ENCODE measurements at regions not wholly inside any gene's neighbourhood (a gene's known extent, or its start where the extent isn't known, plus 50 kb on each side); places are given as distances from the start of the nearest gene placed in this dataset.

DNA sequence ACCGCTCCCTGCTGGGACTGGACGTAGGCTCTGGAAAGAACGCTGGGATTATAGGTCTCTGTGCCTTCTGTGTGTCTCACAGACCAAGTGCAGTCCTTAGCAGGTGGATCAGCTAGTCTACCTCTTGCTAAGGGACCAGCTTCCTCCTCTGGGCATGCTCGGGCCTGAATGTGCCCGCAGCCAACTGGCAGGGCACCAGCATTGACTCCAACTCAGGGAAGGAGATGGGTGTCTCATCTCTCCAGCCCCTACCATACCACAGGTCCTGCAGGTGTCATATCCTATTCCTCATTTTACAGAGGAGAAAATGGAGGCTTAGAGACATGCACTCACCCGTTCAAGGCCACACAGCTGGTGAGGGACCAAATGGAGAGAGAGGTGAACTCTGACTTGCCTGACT lies 340.2 kb downstream of the PTPRU start:
- no peak overlapping the region for H3K27ac ChIP-seq (ENCODE audit: low read depth in 1 of 2, low read length in 2 of 2)
- 82% methylated on average over 6 of the region's 6 CpGs for WGBS
- H3K9ac ChIP-seq (ENCODE audit: low read depth in 1 of 2, low read length in 2 of 2), result no peak overlapping the region
- no peaks in the 10 kb centered on the region for H3K4me1 ChIP-seq (ENCODE audit: control insufficient read depth in 4 of 4, insufficient read depth in 4 of 4, low read length in 3 of 4)
- H3K9me3 ChIP-seq (ENCODE audit: control insufficient read depth in 4 of 4, low read length in 3 of 4), result no peaks in the 10 kb centered on the region
- TF ChIP-seq MAX (IDR thresholded peaks at IDR 0.05) (no peak), EGR1 (IDR thresholded peaks at IDR 0.05; ENCODE audit: low read depth in 2 of 2) (no peak), ZBTB33 (IDR thresholded peaks at IDR 0.05) (no peak), YY1 (IDR thresholded peaks at IDR 0.05) (no peak), RXRA (IDR thresholded peaks at IDR 0.05) (no peak), FOXA2 (IDR thresholded peaks at IDR 0.05) (no peak), FOXA1 (IDR thresholded peaks at IDR 0.05) (no peak), ATF3 (IDR thresholded peaks at IDR 0.05) (no peak), HNF4A (conservative IDR thresholded peaks at IDR 0.05) (no peak), JUND (IDR thresholded peaks at IDR 0.05) (no peak), HNF4G (IDR thresholded peaks at IDR 0.05) (no peak)
- TF ChIP-seq, protein P1, sequence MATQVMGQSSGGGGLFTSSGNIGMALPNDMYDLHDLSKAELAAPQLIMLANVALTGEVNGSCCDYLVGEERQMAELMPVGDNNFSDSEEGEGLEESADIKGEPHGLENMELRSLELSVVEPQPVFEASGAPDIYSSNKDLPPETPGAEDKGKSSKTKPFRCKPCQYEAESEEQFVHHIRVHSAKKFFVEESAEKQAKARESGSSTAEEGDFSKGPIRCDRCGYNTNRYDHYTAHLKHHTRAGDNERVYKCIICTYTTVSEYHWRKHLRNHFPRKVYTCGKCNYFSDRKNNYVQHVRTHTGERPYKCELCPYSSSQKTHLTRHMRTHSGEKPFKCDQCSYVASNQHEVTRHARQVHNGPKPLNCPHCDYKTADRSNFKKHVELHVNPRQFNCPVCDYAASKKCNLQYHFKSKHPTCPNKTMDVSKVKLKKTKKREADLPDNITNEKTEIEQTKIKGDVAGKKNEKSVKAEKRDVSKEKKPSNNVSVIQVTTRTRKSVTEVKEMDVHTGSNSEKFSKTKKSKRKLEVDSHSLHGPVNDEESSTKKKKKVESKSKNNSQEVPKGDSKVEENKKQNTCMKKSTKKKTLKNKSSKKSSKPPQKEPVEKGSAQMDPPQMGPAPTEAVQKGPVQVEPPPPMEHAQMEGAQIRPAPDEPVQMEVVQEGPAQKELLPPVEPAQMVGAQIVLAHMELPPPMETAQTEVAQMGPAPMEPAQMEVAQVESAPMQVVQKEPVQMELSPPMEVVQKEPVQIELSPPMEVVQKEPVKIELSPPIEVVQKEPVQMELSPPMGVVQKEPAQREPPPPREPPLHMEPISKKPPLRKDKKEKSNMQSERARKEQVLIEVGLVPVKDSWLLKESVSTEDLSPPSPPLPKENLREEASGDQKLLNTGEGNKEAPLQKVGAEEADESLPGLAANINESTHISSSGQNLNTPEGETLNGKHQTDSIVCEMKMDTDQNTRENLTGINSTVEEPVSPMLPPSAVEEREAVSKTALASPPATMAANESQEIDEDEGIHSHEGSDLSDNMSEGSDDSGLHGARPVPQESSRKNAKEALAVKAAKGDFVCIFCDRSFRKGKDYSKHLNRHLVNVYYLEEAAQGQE (IDR thresholded peaks at IDR 0.05), result no peak
- no peaks in the 10 kb centered on the region for H3K27me3 ChIP-seq (ENCODE audit: control insufficient read depth in 4 of 4, insufficient read depth in 4 of 4, low read length in 3 of 4)
- H3K36me3 ChIP-seq (ENCODE audit: control insufficient read depth in 4 of 4, insufficient read depth in 3 of 4, low read depth in 1 of 4, low read length in 3 of 4), result no peaks in the 10 kb centered on the region
- no peak for DNase-seq (ENCODE audit: low spot score)
- no peak overlapping the region for H3K4me3 ChIP-seq (ENCODE audit: low read depth in 1 of 3, low read length in 3 of 3)

- Histone ChIP-seq H3K27ac (ENCODE audit: low read depth in 1 of 2, low read length in 2 of 2) (no peak overlapping the region), H3K4me3 (ENCODE audit: low read depth in 1 of 3, low read length in 3 of 3) (no peak overlapping the region), H3K27me3 (ENCODE audit: control insufficient read depth in 4 of 4, insufficient read depth in 4 of 4, low read length in 3 of 4) (no peaks in the 10 kb centered on the region), H3K9ac (ENCODE audit: low read depth in 1 of 2, low read length in 2 of 2) (no peak overlapping the region), H3K4me1 (ENCODE audit: control insufficient read depth in 4 of 4, insufficient read depth in 4 of 4, low read length in 3 of 4) (no peaks in the 10 kb centered on the region), H3K36me3 (ENCODE audit: control insufficient read depth in 4 of 4, insufficient read depth in 3 of 4, low read depth in 1 of 4, low read length in 3 of 4) (no peaks in the 10 kb centered on the region), H3K9me3 (ENCODE audit: control insufficient read depth in 4 of 4, low read length in 3 of 4) (no peaks in the 10 kb centered on the region)
- no peak for DNase-seq (ENCODE audit: low spot score)
- TF ChIP-seq JUND (IDR thresholded peaks at IDR 0.05), result no peak
- TF ChIP-seq RAD21 (IDR thresholded peaks at IDR 0.05), result no peak
- no peak for TF ChIP-seq MAX (IDR thresholded peaks at IDR 0.05)
- no peak for TF ChIP-seq FOXA2 (IDR thresholded peaks at IDR 0.05)
- no peak for TF ChIP-seq EGR1 (IDR thresholded peaks at IDR 0.05; ENCODE audit: low read depth in 2 of 2)
- no peak for TF ChIP-seq HNF4A (conservative IDR thresholded peaks at IDR 0.05)
- no peak for TF ChIP-seq ZBTB33 (IDR thresholded peaks at IDR 0.05)
- TF ChIP-seq YY1 (IDR thresholded peaks at IDR 0.05), result no peak
- TF ChIP-seq TAF1 (conservative IDR thresholded peaks at IDR 0.05), result no peak
- no peak for TF ChIP-seq ATF3 (IDR thresholded peaks at IDR 0.05)
- TF ChIP-seq NR2F2 (IDR thresholded peaks at IDR 0.05), result no peak
- TF ChIP-seq SP1 (IDR thresholded peaks at IDR 0.05), result no peak
- TF ChIP-seq GABPA (IDR thresholded peaks at IDR 0.05 in 1 of 2, conservative IDR thresholded peaks at IDR 0.05 in 1 of 2), result no peak
- no peak for TF ChIP-seq FOXA1 (IDR thresholded peaks at IDR 0.05)
- no peak for TF ChIP-seq RXRA (IDR thresholded peaks at IDR 0.05)
- TF ChIP-seq HNF4G (IDR thresholded peaks at IDR 0.05), result no peak
- TF ChIP-seq, protein P1 (IDR thresholded peaks at IDR 0.05), result no peak
These were observed 339.5 kb downstream of the PTPRU start for GRCh38 chr1:29575826-29576225.
